Neuronal stem cell (in vitro differentiated cells): ENCODE measurements at regions not wholly inside any gene's neighbourhood (a gene's known extent, or its start where the extent isn't known, plus 50 kb on each side); places are given as distances from the start of the nearest gene placed in this dataset.

Source experiments
- DNase-seq: peaks from one replicate; pipeline ENCODE4 v3.0.0-alpha.2; 2013; ENCODE audit warnings: low spot score
- H2AFZ ChIP-seq: one replicate; pipeline ENCODE4 v1.6.1; 2013; ENCODE audit warnings: mild to moderate bottlenecking, low read length, inconsistent platforms
- H2AK5ac ChIP-seq: 2 replicates; pipeline ENCODE4 v1.6.1; 2013; ENCODE audit warnings: low read depth, mild to moderate bottlenecking, inconsistent platforms, low read length, moderate library complexity, mixed read lengths
- H2BK120ac ChIP-seq: 2 replicates; pipeline ENCODE4 v1.6.1; 2013; ENCODE audit warnings: low read depth, mild to moderate bottlenecking, inconsistent platforms, low read length, moderate library complexity, mixed read lengths
- H2BK12ac ChIP-seq: one replicate; pipeline ENCODE4 v1.6.1; 2013; ENCODE audit warnings: low read length, inconsistent platforms
- H2BK15ac ChIP-seq: 2 replicates; pipeline ENCODE4 v1.6.1; 2013; ENCODE audit warnings: mild to moderate bottlenecking, low read length, inconsistent platforms, mixed read lengths
- H2BK5ac ChIP-seq: one replicate; pipeline ENCODE4 v1.6.1; 2013; ENCODE audit warnings: inconsistent platforms, mild to moderate bottlenecking, low read length, moderate library complexity
- H3K14ac ChIP-seq: one replicate; pipeline ENCODE4 v1.6.1; 2013; ENCODE audit warnings: low read length, inconsistent platforms
- H3K18ac ChIP-seq: 2 replicates; pipeline ENCODE4 v1.6.1; 2013; ENCODE audit warnings: low read length, inconsistent platforms
- H3K23ac ChIP-seq: 2 replicates; pipeline ENCODE4 v1.6.1; 2013; ENCODE audit warnings: low read depth, mild to moderate bottlenecking, mixed read lengths, low read length, inconsistent platforms; ENCODE audit not compliant: poor library complexity
- H3K27ac ChIP-seq: replicated peaks from 3 replicates; pipeline ENCODE4 v1.5.1; 2013; ENCODE audit warnings: low read length, inconsistent platforms
- H3K27me3 ChIP-seq, 3 experiments: 2 replicates each; pipeline ENCODE4 v1.6.1; 2013; ENCODE audit warnings: low read length in 3 of 3, mild to moderate bottlenecking in 2 of 3, inconsistent platforms in 1 of 3, low read depth in 1 of 3, mixed read lengths in 1 of 3, moderate library complexity in 1 of 3; ENCODE audit not compliant: control insufficient read depth in 3 of 3, insufficient read depth in 3 of 3
- H3K36me3 ChIP-seq, 2 donors: replicated peaks in 1 of 2; 2 replicates each; pipeline ENCODE4 v1.6.1; 2013; ENCODE audit warnings: low read length in 2 of 2; ENCODE audit not compliant: control insufficient read depth in 2 of 2, insufficient read depth in 2 of 2
- H3K4ac ChIP-seq: 2 replicates; pipeline ENCODE4 v1.6.1; 2013; ENCODE audit warnings: inconsistent platforms, mild to moderate bottlenecking, low read length, moderate library complexity
- H3K4me1 ChIP-seq, 2 donors: 1 replicate in 1 of 2; 2 replicates in 1 of 2; pipeline ENCODE4 v1.6.1; 2013; ENCODE audit warnings: low read length in 2 of 2, low read depth in 1 of 2; ENCODE audit not compliant: control insufficient read depth in 2 of 2, insufficient read depth in 1 of 2
- H3K4me2 ChIP-seq: one replicate; pipeline ENCODE4 v1.6.1; 2013; ENCODE audit warnings: mild to moderate bottlenecking, low read length, inconsistent platforms; ENCODE audit not compliant: insufficient read depth, poor library complexity, severe bottlenecking
- H3K4me3 ChIP-seq, 2 donors: 2 replicates each; pipeline ENCODE4 v1.5.1; 2013; ENCODE audit warnings: low read length in 2 of 2, mild to moderate bottlenecking in 2 of 2, inconsistent platforms in 1 of 2, moderate library complexity in 1 of 2
- H3K79me1 ChIP-seq: one replicate; pipeline ENCODE4 v1.6.1; 2013; ENCODE audit warnings: low read depth, mild to moderate bottlenecking, inconsistent platforms, low read length, moderate library complexity
- H3K9ac ChIP-seq: one replicate; pipeline ENCODE4 v1.6.1; 2013; ENCODE audit warnings: mild to moderate bottlenecking, low read depth, low read length, inconsistent platforms; ENCODE audit not compliant: poor library complexity
- H3K9me3 ChIP-seq, 2 donors: replicated peaks in 1 of 2; 2 replicates each; pipeline versions ENCODE3 to v1.6.1; 2013; ENCODE audit warnings: low read length in 2 of 2, mild to moderate bottlenecking in 2 of 2, inconsistent platforms in 1 of 2, low read depth in 1 of 2, mixed read lengths in 1 of 2, moderate library complexity in 1 of 2; ENCODE audit not compliant: control insufficient read depth in 2 of 2, insufficient read depth in 1 of 2
- H4K8ac ChIP-seq: one replicate; pipeline ENCODE4 v1.6.1; 2013; ENCODE audit warnings: low read depth, mild to moderate bottlenecking, inconsistent platforms, low read length, moderate library complexity
- H4K91ac ChIP-seq: one replicate; pipeline ENCODE4 v1.6.1; 2013; ENCODE audit warnings: low read length, low read depth, mild to moderate bottlenecking, inconsistent platforms; ENCODE audit not compliant: poor library complexity
- WGBS, 2 donors: extraction: QIAGEN DNeasy Blood & Tissue Kit; methylation state at CpG; one replicate each; pipeline ENCODE4 v1.1.7; 2013; ENCODE audit warnings: missing lambda C conversion rate in 2 of 2, mixed read lengths in 1 of 2; ENCODE audit not compliant: insufficient read length in 2 of 2, insufficient replicate concordance in 1 of 2; ENCODE audit errors: extremely low coverage in 2 of 2; 5-methylcytosine and 5-hydroxymethylcytosine counted together

DNA sequence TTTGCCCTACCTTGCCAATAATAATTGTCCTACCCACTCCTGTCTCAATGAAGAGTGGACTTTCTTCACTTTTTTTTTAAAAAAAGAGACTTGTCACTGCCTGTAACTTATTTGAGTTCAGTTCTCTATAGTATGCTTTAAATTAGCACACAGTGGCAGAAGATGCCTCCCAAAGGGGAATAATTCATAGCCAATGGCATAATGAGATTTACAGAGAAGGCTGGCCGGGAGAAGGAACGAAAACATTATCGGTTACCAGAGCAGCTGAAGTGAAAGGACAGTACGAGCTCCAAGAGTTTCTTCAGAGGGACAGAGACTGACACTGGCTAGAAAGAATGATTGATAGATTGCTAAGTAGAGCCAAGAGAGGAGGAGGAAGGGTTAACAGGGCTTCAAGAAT is 356.3 kb downstream of the EMP1 start:
- Histone ChIP-seq H3K9me3 (no peaks in the 10 kb centered on the region), H3K4me1 (peaks cover 2 to 4% of the 10 kb centered on the region in 2 donors), H4K91ac (no peak overlapping the region), H2BK15ac (no peak overlapping the region), H2BK120ac (no peak overlapping the region), H2BK12ac (no peak overlapping the region), H3K4me2 (no peak overlapping the region), H3K27me3 (no peaks in the 10 kb centered on the region), H3K14ac (no peak overlapping the region), H3K79me1 (no peaks in the 10 kb centered on the region), H2AK5ac (no peak overlapping the region), H2BK5ac (no peak overlapping the region), H3K4me3 (no peak overlapping the region), H2AFZ (no peak overlapping the region), H3K27ac (no peak overlapping the region), H3K9ac (no peak overlapping the region), H3K36me3 (no peaks in the 10 kb centered on the region), H3K23ac (no peak overlapping the region), H3K4ac (no peak overlapping the region), H3K18ac (no peak overlapping the region), H4K8ac (no peak overlapping the region)
- DNase-seq: no peak
- no CpG with 5 or more reads among the region's 4 CpGs for WGBS, 2 donors

DNA sequence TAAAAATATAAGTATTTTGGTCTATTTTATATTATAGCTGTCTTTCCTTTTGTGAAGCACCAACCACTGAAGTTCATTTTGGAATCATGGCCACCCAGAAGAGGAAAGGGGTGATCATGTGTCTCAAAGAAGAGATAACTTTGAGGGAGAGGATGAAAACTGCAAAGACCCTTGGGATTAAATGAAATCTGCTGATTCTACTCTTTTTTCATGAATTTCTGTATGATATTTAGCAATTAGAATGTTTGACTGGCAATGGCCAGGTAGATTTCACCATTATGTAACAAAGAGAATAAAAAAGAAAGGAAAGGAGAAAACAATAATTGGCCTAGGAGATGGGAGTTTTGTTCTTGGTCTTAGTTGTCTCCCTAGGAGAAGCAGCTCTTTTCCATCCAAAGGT is 350.8 kb downstream of the EMP1 start:
- H3K18ac ChIP-seq: no peak overlapping the region
- H3K14ac ChIP-seq: no peak overlapping the region
- no peak overlapping the region for H2BK120ac ChIP-seq
- no peak overlapping the region for H3K4me3 ChIP-seq
- H2AFZ ChIP-seq: no peak overlapping the region
- H3K27me3 ChIP-seq: no peaks in the 10 kb centered on the region
- H3K4ac ChIP-seq: no peak overlapping the region
- no peak for DNase-seq
- H2AK5ac ChIP-seq: no peak overlapping the region
- H2BK12ac ChIP-seq: no peak overlapping the region
- H2BK5ac ChIP-seq: no peak overlapping the region
- no peak overlapping the region for H4K8ac ChIP-seq
- H4K91ac ChIP-seq: no peak overlapping the region
- no peaks in the 10 kb centered on the region for H3K4me1 ChIP-seq
- H3K23ac ChIP-seq: no peak overlapping the region
- no peaks in the 10 kb centered on the region for H3K36me3 ChIP-seq
- H3K9me3 ChIP-seq: no peaks in the 10 kb centered on the region
- H3K9ac ChIP-seq: no peak overlapping the region
- no peak overlapping the region for H3K4me2 ChIP-seq
- no peaks in the 10 kb centered on the region for H3K79me1 ChIP-seq
- no peak overlapping the region for H2BK15ac ChIP-seq
- no peak overlapping the region for H3K27ac ChIP-seq

DNA sequence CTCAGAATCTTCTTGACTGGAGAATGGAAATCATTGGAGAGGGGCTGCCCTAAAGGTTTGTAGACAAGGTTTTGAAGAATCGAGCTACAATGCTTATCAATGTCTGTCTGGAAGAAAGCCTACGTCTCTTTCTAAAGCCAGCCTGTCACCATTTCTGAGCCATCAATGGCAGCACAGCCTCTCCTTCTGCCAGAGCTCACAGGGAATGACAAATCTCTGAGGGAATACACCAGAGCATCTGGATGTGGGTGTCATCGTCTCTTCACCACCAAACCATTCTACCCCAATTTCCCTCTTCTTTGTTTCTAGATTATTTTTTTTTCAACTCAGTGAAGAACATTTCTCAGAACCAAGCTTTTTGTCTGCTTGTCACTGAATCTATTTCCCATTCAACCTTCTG is 349.7 kb downstream of the EMP1 start:
- Histone ChIP-seq H3K4me2 (no peak overlapping the region), H4K8ac (no peak overlapping the region), H4K91ac (no peak overlapping the region), H3K4ac (no peak overlapping the region), H3K79me1 (no peaks in the 10 kb centered on the region), H3K36me3 (no peaks in the 10 kb centered on the region), H3K14ac (no peak overlapping the region), H3K23ac (no peak overlapping the region), H3K9ac (no peak overlapping the region), H3K18ac (no peak overlapping the region), H3K27me3 (no peaks in the 10 kb centered on the region), H3K9me3 (no peaks in the 10 kb centered on the region), H3K4me1 (peaks cover 0 to 1% of the 10 kb centered on the region in 2 donors), H2AFZ (no peak overlapping the region), H2BK5ac (no peak overlapping the region), H2BK120ac (no peak overlapping the region), H3K4me3 (no peak overlapping the region), H2BK15ac (no peak overlapping the region), H2BK12ac (no peak overlapping the region), H2AK5ac (no peak overlapping the region), H3K27ac (no peak overlapping the region)
- no CpG with 5 or more reads among the region's 3 CpGs for WGBS, 2 donors
- no peak for DNase-seq

DNA sequence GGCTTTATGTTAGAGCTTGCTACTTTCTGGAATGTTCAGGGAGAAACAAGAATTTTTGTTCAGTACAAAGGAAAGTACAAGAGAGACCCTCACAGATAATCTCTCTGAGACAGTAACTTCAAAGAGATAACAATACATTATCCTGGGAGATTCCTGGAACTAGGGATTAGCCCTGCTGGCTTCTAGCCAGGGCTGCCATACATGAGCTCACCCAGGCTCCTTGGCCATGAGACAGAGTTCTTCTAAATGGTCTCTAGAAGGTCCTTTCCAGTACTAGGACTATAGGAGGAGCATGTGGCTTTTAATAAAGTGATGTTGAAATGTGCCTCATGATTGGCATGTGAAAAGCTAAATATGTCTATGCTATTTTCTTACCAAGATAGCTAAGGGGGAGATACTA is 342.5 kb downstream of the EMP1 start:
- H3K9ac ChIP-seq: no peak overlapping the region
- H2AK5ac ChIP-seq: no peak overlapping the region
- no peaks in the 10 kb centered on the region for H3K9me3 ChIP-seq
- no peaks in the 10 kb centered on the region for H3K27me3 ChIP-seq
- no peak overlapping the region for H3K23ac ChIP-seq
- H2BK5ac ChIP-seq: no peak overlapping the region
- H2AFZ ChIP-seq: no peak overlapping the region
- DNase-seq: no peak
- no peaks in the 10 kb centered on the region for H3K79me1 ChIP-seq
- H3K27ac ChIP-seq: no peak overlapping the region
- no peak overlapping the region for H4K91ac ChIP-seq
- H2BK15ac ChIP-seq: no peak overlapping the region
- no peak overlapping the region for H3K4ac ChIP-seq
- H3K36me3 ChIP-seq: no peaks in the 10 kb centered on the region
- no peak overlapping the region for H2BK12ac ChIP-seq
- H3K4me2 ChIP-seq: no peak overlapping the region
- H3K18ac ChIP-seq: no peak overlapping the region
- H3K14ac ChIP-seq: no peak overlapping the region
- H3K4me1 ChIP-seq: peaks cover 5 to 7% of the 10 kb centered on the region in 2 donors
- H3K4me3 ChIP-seq: no peak overlapping the region
- H2BK120ac ChIP-seq: no peak overlapping the region
- no peak overlapping the region for H4K8ac ChIP-seq
